Skin epidermis (tissue), 12 donors: ENCODE measurements at regions not wholly inside any gene's neighbourhood (a gene's known extent, or its start where the extent isn't known, plus 50 kb on each side); places are given as distances from the start of the nearest gene placed in this dataset.
"Not testable (repeated sequence)": the region's sequence is repeated elsewhere in the genome, so short reads cannot be mapped to it uniquely, and the experiment has no call there.

Source experiments
- H3K27ac ChIP-seq, 21 experiments: fragments of 200-600 bp; sonication (generic) in 11 of 21; one replicate each; pipeline ENCODE4 v1.5.0; 2020; ENCODE audit warnings: mild to moderate bottlenecking in 3 of 21, inconsistent platforms in 2 of 21, moderate library complexity in 2 of 21
- H3K4me3 ChIP-seq, 7 experiments: fragments of 200-600 bp; sonication (generic) in 2 of 7; one replicate each; pipeline ENCODE4 v1.5.0; 2020; ENCODE audit warnings: inconsistent platforms in 2 of 7, mild to moderate bottlenecking in 2 of 7, moderate library complexity in 1 of 7

- Histone ChIP-seq H3K4me3 (no peak overlapping the region), H3K27ac (no peak overlapping the region)
Measured at GRCh38 chr13:56352361-56352760, 788.4 kb upstream of the PRR20A start.

GRCh38 chr13:56352901-56353300 lies 787.8 kb upstream of the PRR20A start:
- H3K27ac ChIP-seq: no peak overlapping the region
- no peak overlapping the region for H3K4me3 ChIP-seq

- no peak overlapping the region for H3K27ac ChIP-seq
- H3K4me3 ChIP-seq: no peak overlapping the region
Measured at GRCh38 chr13:56356690-56357089, 784.0 kb upstream of the PRR20A start.

GRCh38 chr13:56378566-56378965 lies 762.2 kb upstream of the PRR20A start:
- H3K4me3 ChIP-seq: no peak overlapping the region
- no peak overlapping the region for H3K27ac ChIP-seq

- H3K4me3 ChIP-seq: no peak overlapping the region
- H3K27ac ChIP-seq: no peak overlapping the region
Measured at GRCh38 chr13:56393549-56393948, 747.2 kb upstream of the PRR20A start.

GRCh38 chr13:56396318-56396717 lies 744.4 kb upstream of the PRR20A start:
- Histone ChIP-seq H3K4me3 (no peak overlapping the region), H3K27ac (no peak overlapping the region)

- H3K27ac ChIP-seq: no peak overlapping the region
- H3K4me3 ChIP-seq: no peak overlapping the region
Measured at GRCh38 chr13:56400774-56401173, 739.9 kb upstream of the PRR20A start.

GRCh38 chr13:56412856-56413255 lies 727.9 kb upstream of the PRR20A start:
- no peak overlapping the region for H3K4me3 ChIP-seq
- H3K27ac ChIP-seq: no peak overlapping the region

- H3K27ac ChIP-seq: no peak overlapping the region
- H3K4me3 ChIP-seq: no peak overlapping the region
Measured at GRCh38 chr13:56424246-56424645, 716.5 kb upstream of the PRR20A start.

GRCh38 chr13:56457535-56458190 lies 683.1 kb upstream of the PRR20A start:
- no peak overlapping the region for H3K4me3 ChIP-seq
- H3K27ac ChIP-seq: no peak overlapping the region

GRCh38 chr13:56459286-56459685 lies 681.4 kb upstream of the PRR20A start:
- no peak overlapping the region for H3K4me3 ChIP-seq
- no peak overlapping the region for H3K27ac ChIP-seq

GRCh38 chr13:56501750-56502149 lies 639.0 kb upstream of the PRR20A start:
- Histone ChIP-seq H3K4me3 (no peak overlapping the region), H3K27ac (no peak overlapping the region)

GRCh38 chr13:56510836-56511235 lies 629.9 kb upstream of the PRR20A start:
- H3K4me3 ChIP-seq: no peak overlapping the region
- H3K27ac ChIP-seq: no peak overlapping the region

- H3K4me3 ChIP-seq, H3K27ac ChIP-seq: not testable (repeated sequence)
Measured at GRCh38 chr13:56512336-56512735, 628.4 kb upstream of the PRR20A start.

- H3K27ac ChIP-seq: no peak overlapping the region
- no peak overlapping the region for H3K4me3 ChIP-seq
Measured at GRCh38 chr13:56515441-56515840, 625.3 kb upstream of the PRR20A start.

- no peak overlapping the region for H3K27ac ChIP-seq
Measured at GRCh38 chr13:56528040-56528790, 612.5 kb upstream of the PRR20A start.

GRCh38 chr13:56530096-56530495 lies 610.6 kb upstream of the PRR20A start:
- Histone ChIP-seq H3K27ac (no peak overlapping the region), H3K4me3 (no peak overlapping the region)

More at GRCh38 chr13:56528040-56528790, 612.5 kb upstream of the PRR20A start:
- no peak overlapping the region for H3K4me3 ChIP-seq

- not testable (repeated sequence) for H3K27ac ChIP-seq
Measured at GRCh38 chr13:56547921-56548320, 592.8 kb upstream of the PRR20A start.

GRCh38 chr13:56558698-56559320 lies 581.9 kb upstream of the PRR20A start:
- H3K27ac ChIP-seq: no peak overlapping the region
- no peak overlapping the region for H3K4me3 ChIP-seq

More at GRCh38 chr13:56547921-56548320, 592.8 kb upstream of the PRR20A start:
- not testable (repeated sequence) for H3K4me3 ChIP-seq

GRCh38 chr13:56561327-56561726 lies 579.4 kb upstream of the PRR20A start:
- Histone ChIP-seq H3K4me3 (no peak overlapping the region), H3K27ac (no peak overlapping the region)

GRCh38 chr13:56563663-56564062 lies 577.1 kb upstream of the PRR20A start:
- Histone ChIP-seq H3K27ac (no peak overlapping the region), H3K4me3 (no peak overlapping the region)
